ENCODE measurements at regions not wholly inside any gene's neighbourhood (a gene's known extent, or its start where the extent isn't known, plus 50 kb on each side); places are given as distances from the start of the nearest gene placed in this dataset.
"Not testable (repeated sequence)": the region's sequence is repeated elsewhere in the genome, so short reads cannot be mapped to it uniquely, and the experiment has no call there.

DNA sequence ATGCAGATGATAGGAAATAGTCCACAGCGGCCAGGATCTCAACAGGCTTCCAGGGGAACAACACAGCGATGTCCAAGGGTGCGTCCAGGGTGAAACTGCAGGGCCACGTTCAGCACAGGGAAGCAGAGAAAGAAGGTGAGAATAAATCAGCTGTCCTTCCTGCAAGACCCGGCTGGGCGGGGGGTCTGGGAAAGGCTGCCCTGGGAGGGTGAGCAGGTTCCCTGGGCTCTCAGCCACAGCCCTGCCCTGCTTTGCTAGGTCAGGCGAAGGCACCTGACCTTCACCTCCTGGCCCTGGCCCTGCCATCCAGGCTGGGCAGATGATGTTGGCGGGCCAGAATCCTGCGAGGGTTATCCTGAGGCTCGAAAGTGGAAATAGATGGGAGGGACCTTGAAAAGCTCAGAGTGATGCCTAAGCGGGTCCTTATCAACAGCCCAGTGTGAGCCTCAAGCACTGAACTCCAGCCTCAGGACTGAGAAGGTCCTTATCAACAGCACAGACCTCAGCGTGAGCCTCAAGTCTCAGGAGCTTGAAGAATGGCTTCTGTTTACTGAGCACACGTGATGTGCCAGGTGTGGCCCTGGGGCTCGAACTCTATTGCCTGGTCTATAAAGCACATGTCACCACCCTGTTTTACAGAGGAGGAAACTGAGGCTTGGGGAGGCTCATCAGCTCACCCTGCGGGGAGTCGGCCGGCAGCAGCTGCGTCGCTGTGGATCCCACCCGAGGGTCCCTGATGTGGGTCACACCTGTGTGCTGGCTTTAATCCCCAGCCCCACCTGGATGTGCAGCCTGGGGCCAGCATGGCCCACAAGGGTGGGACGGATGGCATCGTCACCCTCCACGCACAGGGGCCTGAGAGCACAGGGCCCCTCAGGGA lies 191.1 kb downstream of the BANP start:
- not testable (repeated sequence) for H3K36me3 Mint-ChIP-seq (ENCODE audit: low read depth); DNase-seq; H3K4me1 Mint-ChIP-seq (ENCODE audit: low read depth); H3K4me3 Mint-ChIP-seq; H3K27ac Mint-ChIP-seq; H3K27me3 Mint-ChIP-seq
- peaks cover 13% of the 10 kb centered on the region for H3K9me3 Mint-ChIP-seq

DNA sequence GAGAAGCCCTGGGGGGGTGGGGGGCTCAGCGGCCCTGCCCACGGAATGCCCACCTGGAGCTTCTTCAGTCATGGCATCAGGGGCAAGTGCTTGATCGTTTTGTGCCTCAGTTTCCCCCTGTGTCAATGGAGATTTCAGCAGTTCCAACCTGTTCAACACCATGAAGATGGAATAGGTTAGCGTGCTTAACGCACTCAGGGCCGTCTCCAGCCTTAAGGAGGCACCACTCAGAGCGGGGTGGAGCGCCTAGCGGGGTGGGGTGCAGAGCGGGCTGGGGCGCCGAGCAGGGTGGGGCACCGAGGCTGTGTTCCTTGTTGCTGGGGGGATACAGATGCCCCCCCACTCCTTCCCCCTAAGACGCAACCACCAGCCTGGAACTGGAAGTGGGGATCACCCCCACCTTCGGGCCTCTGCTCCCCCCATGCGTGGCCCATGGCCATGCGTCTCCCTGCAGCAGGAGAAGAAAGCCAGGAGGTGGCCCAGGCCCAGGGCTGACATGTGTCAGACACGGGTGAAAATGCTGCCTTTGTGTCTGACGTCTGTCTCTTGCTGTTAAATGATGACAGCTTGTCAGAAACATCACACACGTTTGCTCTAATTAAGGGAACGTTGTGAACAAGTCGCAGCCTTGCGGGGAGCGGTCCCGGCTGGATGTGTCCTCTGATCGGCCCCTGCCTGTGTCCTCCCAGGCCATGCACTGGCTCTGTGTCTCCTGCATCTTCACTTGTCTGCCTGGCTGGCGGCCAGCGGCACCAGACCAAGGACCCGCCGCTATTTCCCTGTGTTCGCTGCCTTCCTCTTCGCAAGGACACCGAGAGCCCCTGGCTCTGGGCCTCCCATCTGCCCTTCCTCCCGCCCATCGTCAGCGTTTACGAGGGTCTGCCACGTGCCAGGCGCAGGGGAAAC lies 192.1 kb downstream of the BANP start:
- H3K36me3 Mint-ChIP-seq (ENCODE audit: low read depth); H3K4me1 Mint-ChIP-seq (ENCODE audit: low read depth); H3K4me3 Mint-ChIP-seq; H3K27me3 Mint-ChIP-seq; H3K9me3 Mint-ChIP-seq; H3K27ac Mint-ChIP-seq; DNase-seq: not testable (repeated sequence)

GRCh38 chr16:88144028-88144511 lies 192.8 kb downstream of the BANP start:
- Mint-ChIP-seq H3K27ac (no peak overlapping the region), H3K4me3 (no peak overlapping the region), H3K36me3 (ENCODE audit: low read depth) (no peaks in the 10 kb centered on the region), H3K4me1 (ENCODE audit: low read depth) (no peaks in the 10 kb centered on the region), H3K9me3 (peaks cover under 1% of the 10 kb centered on the region), H3K27me3 (no peaks in the 10 kb centered on the region)
- no peak for DNase-seq

DNA sequence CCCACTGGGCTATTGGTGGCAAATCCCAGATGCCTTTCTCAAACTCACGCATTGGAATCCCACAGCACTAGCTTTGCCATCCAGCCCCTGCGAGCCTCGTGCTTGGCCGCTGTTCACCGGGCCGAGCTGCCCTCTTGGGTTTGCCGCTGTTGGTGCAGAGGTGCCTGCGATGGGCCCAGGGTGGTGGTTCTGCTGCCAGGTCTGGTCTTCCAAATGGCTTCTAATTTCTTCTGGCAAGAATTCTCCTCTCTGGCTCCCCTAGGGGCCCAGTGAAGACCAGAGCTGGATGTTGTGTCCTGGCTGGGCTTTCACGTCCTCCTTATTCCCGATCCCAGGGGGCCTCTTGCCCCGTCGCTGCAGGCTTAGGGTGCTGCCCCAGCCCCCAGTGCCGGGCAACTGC lies 194.1 kb downstream of the BANP start:
- H3K9me3 Mint-ChIP-seq; H3K27me3 Mint-ChIP-seq; H3K4me1 Mint-ChIP-seq (ENCODE audit: low read depth); H3K4me3 Mint-ChIP-seq; H3K27ac Mint-ChIP-seq; H3K36me3 Mint-ChIP-seq (ENCODE audit: low read depth); DNase-seq: not testable (repeated sequence)

DNA sequence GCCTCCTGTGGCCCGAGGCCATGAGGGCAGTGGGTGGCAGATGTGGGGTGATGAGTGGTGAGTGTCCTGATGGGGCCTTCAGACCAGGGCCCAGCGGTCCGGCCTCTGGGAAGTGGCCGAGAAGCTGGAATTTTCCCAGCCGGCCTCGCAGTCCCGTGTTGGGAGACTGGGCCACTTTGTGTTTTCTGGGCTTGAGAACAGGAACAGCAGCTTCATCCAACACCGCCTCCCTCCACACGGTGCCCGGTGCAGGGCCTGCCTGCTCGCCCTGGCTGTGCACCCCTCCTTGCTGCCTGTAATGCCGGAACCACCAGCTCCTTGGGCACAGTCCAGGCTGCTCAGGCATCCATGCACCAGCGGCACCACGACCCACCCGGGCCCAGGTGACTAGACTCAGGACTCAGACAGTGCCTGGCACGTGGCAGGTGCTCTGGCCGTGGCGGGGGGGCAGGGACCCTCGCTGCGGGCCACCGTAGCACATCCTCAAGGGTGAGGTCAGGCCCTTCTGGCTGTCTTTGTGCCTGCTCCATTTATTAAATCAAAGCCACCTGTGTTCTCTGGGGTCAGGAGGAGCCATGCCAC lies 194.7 kb downstream of the BANP start:
- DNase-seq; H3K27ac Mint-ChIP-seq; H3K9me3 Mint-ChIP-seq; H3K4me1 Mint-ChIP-seq (ENCODE audit: low read depth); H3K27me3 Mint-ChIP-seq; H3K4me3 Mint-ChIP-seq; H3K36me3 Mint-ChIP-seq (ENCODE audit: low read depth): not testable (repeated sequence)

- DNase-seq; H3K9me3 Mint-ChIP-seq; H3K27me3 Mint-ChIP-seq; H3K27ac Mint-ChIP-seq; H3K4me3 Mint-ChIP-seq; H3K36me3 Mint-ChIP-seq (ENCODE audit: low read depth); H3K4me1 Mint-ChIP-seq (ENCODE audit: low read depth): not testable (repeated sequence)
Measured at GRCh38 chr16:88148078-88148477, 196.8 kb downstream of the BANP start.

- not testable (repeated sequence) for H3K36me3 Mint-ChIP-seq (ENCODE audit: low read depth); H3K27ac Mint-ChIP-seq; H3K4me1 Mint-ChIP-seq (ENCODE audit: low read depth); H3K27me3 Mint-ChIP-seq; DNase-seq; H3K9me3 Mint-ChIP-seq; H3K4me3 Mint-ChIP-seq
Measured at GRCh38 chr16:88148682-88149081, 197.4 kb downstream of the BANP start.

GRCh38 chr16:88149158-88149603 lies 197.9 kb downstream of the BANP start:
- DNase-seq; H3K4me3 Mint-ChIP-seq; H3K27ac Mint-ChIP-seq; H3K36me3 Mint-ChIP-seq (ENCODE audit: low read depth); H3K27me3 Mint-ChIP-seq; H3K4me1 Mint-ChIP-seq (ENCODE audit: low read depth); H3K9me3 Mint-ChIP-seq: not testable (repeated sequence)

- not testable (repeated sequence) for H3K27me3 Mint-ChIP-seq; H3K9me3 Mint-ChIP-seq; H3K36me3 Mint-ChIP-seq (ENCODE audit: low read depth); DNase-seq; H3K4me3 Mint-ChIP-seq; H3K4me1 Mint-ChIP-seq (ENCODE audit: low read depth); H3K27ac Mint-ChIP-seq
Measured at GRCh38 chr16:88149663-88150062, 198.4 kb downstream of the BANP start.

- not testable (repeated sequence) for H3K36me3 Mint-ChIP-seq (ENCODE audit: low read depth); H3K27me3 Mint-ChIP-seq; H3K27ac Mint-ChIP-seq; H3K4me1 Mint-ChIP-seq (ENCODE audit: low read depth); H3K4me3 Mint-ChIP-seq; DNase-seq; H3K9me3 Mint-ChIP-seq
Measured at GRCh38 chr16:88150456-88151128, 199.4 kb downstream of the BANP start.

DNA sequence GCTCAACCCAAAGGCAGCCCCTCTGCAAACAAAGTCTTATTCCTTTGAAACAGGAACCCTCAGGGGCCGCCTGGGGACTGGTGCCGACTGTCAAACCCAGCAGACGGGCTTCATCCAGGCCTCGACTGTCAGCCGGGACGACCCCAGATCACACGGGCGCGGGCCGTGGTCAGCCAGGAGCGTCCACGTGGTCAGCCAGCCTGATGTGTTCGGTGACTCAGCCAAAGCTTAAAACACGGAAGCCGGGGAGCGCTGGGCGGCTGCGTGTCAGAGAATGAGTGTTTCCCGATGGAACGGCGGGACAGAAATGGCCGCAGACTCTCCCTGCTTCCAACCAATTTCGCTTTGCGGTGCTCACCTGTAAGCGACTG lies 199.9 kb downstream of the BANP start:
- DNase-seq; H3K9me3 Mint-ChIP-seq; H3K27me3 Mint-ChIP-seq; H3K27ac Mint-ChIP-seq; H3K4me3 Mint-ChIP-seq; H3K36me3 Mint-ChIP-seq (ENCODE audit: low read depth); H3K4me1 Mint-ChIP-seq (ENCODE audit: low read depth): not testable (repeated sequence)

DNA sequence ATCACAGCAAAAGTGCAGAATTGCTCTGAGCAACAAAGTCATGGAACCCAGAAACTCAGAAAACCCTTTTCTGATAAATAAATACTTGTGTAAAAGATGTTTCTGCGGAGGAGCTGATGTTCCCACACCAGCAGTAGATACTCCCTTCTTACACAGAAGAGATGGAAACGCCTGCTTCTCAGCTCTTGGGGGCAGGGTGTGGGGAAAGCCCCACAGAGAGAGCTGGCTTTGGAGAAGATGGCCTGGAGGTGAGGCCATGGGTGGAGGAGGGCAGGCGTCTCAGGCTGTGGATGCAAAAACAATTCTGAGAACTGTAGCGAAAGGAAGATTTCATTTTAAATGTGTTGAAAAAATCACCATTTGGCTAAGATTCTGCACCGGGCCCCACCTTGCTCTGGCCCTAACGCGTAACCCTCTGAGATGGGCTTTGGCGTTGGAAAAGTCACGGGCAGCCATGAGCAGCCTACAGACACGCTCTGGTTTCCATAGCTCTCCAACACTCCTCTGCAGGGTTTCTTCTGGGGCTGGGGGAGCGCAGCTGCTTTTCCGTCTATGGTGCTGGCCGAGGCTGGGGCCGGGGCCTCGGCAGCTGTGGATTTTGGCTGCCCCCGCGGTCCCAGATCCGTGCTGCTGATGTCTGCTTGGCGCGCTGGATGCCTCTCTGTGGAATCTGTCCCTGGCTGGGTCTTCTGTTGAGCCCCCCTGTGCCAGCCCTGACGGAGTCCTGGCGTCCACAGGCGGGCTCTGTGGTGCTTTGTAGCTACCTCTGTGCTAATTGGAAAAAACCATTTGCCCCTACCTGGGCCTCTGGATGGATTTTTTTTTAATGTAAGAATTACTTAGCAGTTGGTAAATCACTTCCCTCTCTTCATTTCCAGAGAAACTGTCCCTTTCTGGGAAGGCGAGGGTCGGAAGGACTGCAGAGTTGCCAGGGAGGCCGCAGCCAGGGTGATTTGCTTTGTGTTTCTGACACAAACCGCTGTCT lies 200.9 kb downstream of the BANP start:
- DNase-seq; H3K4me3 Mint-ChIP-seq; H3K27me3 Mint-ChIP-seq; H3K36me3 Mint-ChIP-seq (ENCODE audit: low read depth); H3K4me1 Mint-ChIP-seq (ENCODE audit: low read depth); H3K9me3 Mint-ChIP-seq; H3K27ac Mint-ChIP-seq: not testable (repeated sequence)

DNA sequence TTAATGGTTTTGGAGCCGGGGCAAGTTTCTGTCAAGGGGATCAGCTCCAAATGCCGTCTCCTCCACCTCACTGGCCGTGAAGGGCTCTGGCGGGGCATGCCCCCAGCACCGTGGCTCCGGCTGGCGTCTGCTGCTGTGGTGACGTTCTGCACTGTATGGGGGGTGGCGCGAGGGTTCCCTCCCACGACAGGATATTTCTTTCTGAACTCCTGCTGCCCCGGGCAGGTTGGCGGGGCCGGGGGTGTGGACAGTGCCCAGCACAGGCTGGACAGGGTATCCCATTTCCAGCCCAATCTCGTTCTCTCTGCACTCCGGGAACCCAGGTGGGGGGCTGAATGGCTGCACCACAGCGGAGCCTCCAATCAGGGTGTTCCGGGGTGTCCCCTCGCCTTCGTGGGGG lies 201.6 kb downstream of the BANP start:
- not testable (repeated sequence) for H3K27ac Mint-ChIP-seq, H3K9me3 Mint-ChIP-seq, H3K27me3 Mint-ChIP-seq

More for the DNA sequence above, 201.6 kb downstream of the BANP start:
- not testable (repeated sequence) for H3K4me1 Mint-ChIP-seq (ENCODE audit: low read depth); H3K4me3 Mint-ChIP-seq; H3K36me3 Mint-ChIP-seq (ENCODE audit: low read depth); DNase-seq

Measured in activated T-cell treated with anti-CD3 and anti-CD28 coated beads, Interleukin-2, amount 50 U/mL, for 24 hours (primary cell).